RWPE1 (cell line): ENCODE measurements at regions not wholly inside any gene's neighbourhood (a gene's known extent, or its start where the extent isn't known, plus 50 kb on each side); places are given as distances from the start of the nearest gene placed in this dataset.
"Not testable (repeated sequence)": the region's sequence is repeated elsewhere in the genome, so short reads cannot be mapped to it uniquely, and the experiment has no call there.

Experiments used
- CTCF ChIA-PET: fragments of 350-600 bp; sonication (Branson Sonifier 250); formaldehyde crosslinking; extraction: SDS; loops from one replicate; lab custom pipeline; 2021; lab: Yijun Ruan, JAX
- POLR2A ChIA-PET: fragments of 400-600 bp; formaldehyde crosslinking; extraction: SDS; loops from one replicate; lab custom pipeline; 2020; ENCODE audit warnings: antibody characterized with exemption; ENCODE audit not compliant: low non-redundant PET; lab: Yijun Ruan, JAX
- DNase-seq: peaks from one replicate; pipeline ENCODE4 v3.0.0; 2012; ENCODE audit warnings: low spot score
- H3K27ac ChIP-seq: fragments of 450-650 bp; 2 replicates; pipeline ENCODE4 v1.5.1; 2017
- TF ChIP-seq, protein P1 (sequence below): fragments of 450-650 bp; conservative IDR thresholded peaks from 2 replicates; pipeline ENCODE4 v1.5.1; 2017; ENCODE audit warnings: low read depth, mild to moderate bottlenecking

DNA sequence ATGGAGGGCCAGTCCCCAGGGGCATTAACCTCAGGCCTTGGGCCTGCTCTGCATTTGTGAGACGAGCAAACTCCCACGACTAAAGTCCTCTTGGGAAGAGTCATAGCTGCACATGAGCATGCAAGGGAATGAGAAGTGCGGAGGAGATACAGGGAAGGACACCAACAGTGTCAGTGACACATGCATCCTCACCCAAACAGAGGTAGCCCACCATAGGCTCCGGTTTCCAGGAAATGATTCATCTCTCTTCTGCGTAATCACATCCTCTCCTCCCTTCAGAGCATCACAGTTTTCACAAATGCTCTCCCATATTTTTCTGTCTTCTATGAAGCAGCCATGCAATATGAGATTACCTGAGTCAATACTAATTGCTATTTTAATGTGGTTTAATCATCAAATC is 725.7 kb upstream of the GOT2 start:
- POLR2A ChIA-PET: no interaction called here
- DNase-seq: no peak
- CTCF ChIA-PET: no interaction called here
- no peak overlapping the region for H3K27ac ChIP-seq
- TF ChIP-seq, protein P1, sequence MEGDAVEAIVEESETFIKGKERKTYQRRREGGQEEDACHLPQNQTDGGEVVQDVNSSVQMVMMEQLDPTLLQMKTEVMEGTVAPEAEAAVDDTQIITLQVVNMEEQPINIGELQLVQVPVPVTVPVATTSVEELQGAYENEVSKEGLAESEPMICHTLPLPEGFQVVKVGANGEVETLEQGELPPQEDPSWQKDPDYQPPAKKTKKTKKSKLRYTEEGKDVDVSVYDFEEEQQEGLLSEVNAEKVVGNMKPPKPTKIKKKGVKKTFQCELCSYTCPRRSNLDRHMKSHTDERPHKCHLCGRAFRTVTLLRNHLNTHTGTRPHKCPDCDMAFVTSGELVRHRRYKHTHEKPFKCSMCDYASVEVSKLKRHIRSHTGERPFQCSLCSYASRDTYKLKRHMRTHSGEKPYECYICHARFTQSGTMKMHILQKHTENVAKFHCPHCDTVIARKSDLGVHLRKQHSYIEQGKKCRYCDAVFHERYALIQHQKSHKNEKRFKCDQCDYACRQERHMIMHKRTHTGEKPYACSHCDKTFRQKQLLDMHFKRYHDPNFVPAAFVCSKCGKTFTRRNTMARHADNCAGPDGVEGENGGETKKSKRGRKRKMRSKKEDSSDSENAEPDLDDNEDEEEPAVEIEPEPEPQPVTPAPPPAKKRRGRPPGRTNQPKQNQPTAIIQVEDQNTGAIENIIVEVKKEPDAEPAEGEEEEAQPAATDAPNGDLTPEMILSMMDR: no peak

DNA sequence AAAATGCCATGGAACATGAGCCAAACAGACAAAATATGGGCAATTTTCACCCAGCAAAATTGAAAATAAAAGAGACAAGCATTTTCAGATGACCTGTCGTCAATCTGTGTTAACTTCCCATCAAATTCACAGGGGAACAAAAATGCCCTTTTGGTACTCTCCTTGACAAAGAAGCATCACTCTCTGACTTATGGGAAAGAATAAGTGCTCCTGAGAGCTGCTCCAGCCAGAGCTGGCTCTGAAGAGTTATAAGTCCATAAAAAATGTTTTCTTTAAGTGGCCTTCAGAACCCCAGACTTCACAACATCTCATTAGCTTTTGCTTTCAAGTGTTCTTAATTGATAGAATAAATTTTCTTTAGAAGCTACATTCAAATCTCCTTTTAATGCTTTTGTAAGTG is 721.4 kb upstream of the GOT2 start:
- TF ChIP-seq, protein P1: no peak
- H3K27ac ChIP-seq: no peak overlapping the region
- CTCF ChIA-PET: no interaction called here
- DNase-seq: no peak
- POLR2A ChIA-PET: no interaction called here

DNA sequence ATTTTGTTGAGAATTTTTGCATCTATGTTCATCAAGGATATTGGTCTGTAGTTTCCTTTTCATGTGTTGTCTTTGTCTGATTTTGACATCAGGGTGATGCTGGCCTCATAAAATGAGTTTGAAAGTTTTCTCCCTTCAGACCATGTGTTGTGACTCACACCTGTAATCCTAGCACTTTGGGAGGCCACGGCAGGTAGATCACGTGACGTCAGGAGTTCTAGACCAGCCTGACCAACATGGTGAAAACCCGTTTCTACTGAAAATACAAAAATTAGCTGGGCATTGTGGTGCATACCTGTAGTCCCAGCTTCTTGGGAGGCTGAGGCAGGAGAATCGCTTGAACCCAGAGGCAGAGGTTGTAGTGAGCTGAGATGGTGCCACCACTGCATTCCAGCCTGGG is 716.4 kb upstream of the GOT2 start:
- DNase-seq, H3K27ac ChIP-seq, POLR2A ChIA-PET, CTCF ChIA-PET: not testable (repeated sequence)

DNA sequence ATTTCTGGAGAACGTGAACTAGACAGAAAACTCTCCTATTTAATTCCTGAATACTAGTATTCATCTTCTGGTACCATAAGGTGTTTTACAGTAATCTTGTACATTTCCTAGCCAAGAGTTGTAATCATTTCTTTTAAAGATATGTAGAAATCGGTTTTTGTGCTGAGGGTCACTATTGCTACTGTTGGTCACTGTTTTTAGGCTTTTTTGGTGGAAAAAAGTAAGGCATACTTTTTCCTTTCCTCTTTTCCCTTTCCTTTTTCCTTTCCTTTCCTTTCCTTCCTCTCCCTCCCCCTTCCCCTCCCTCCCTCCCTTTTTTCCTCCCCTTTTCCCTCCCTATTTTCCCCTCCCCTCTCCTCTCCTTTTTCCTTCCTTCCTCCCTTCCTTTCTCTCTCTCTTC is 706.4 kb upstream of the GOT2 start:
- POLR2A ChIA-PET: no interaction called here
- TF ChIP-seq, protein P1: no peak
- no peak for DNase-seq
- H3K27ac ChIP-seq: no peak overlapping the region
- CTCF ChIA-PET: no interaction called here

DNA sequence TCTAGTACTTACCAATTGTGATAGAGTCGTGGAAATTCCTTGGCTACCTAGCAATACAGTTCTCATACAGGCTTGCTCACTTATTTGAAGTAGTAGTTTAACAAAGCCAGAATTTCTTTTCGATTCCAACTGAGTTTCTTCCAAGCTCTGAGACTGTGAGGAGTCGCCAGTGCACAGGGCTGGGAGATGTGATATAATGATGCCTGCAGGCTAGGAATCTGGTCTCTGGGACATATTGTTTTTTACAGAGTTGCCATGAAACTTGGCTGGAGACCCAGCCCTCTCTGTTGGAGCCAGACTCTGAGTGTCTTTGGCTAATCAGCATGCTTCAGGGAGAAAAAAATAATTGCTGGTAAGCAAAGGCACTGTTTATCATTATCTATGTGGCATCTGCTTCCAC is 698.8 kb upstream of the GOT2 start:
- CTCF ChIA-PET: no interaction called here
- TF ChIP-seq, protein P1: no peak
- POLR2A ChIA-PET: no interaction called here
- no peak overlapping the region for H3K27ac ChIP-seq
- no peak for DNase-seq

DNA sequence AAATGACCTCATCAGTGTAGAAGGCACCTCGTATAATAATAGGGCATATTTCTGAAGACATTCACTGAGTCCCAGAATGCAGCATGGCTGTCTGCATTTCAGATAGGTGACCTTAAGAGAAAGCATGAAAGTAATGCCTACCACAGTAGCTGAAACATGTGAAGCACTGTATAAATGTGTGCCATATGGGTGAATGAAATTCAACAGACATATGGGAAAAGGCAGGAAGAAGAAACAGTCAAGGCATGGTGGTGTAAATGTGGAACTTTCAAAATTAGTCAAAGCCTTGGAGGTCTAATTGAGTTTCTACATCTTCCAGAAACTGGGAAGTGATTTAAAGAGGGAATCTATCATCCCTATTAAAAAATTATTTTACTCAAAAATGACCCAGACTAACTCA is 698.2 kb upstream of the GOT2 start:
- TF ChIP-seq, protein P1: no peak
- no peak overlapping the region for H3K27ac ChIP-seq
- no peak for DNase-seq
- POLR2A ChIA-PET: no interaction called here
- CTCF ChIA-PET: no interaction called here

DNA sequence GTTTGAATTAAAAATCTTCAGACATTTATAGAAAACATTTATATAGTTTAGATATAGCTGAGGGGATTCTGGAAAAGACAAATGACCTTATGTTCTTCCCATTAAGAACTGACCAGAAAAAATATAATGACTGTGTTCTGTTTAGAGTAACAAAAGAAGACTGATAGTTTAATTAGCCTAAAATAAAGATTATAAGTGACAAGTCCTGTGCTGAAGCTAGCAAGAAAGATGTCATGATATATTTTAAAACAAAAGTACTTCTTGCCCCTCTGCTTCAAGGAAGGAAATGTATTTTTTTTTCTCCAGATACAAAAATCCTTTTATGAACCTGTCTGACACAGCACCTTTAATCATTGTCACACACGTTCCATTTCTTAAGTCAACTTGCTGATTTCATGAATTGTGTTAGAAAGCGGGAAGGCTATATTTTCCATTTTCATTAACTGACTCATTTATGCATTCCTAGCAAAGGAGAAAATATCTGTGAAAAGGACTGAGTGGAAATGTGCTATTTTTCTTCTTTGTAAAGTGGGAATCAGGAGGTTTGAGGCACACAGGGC is 690.7 kb upstream of the GOT2 start:
- no peak for DNase-seq
- H3K27ac ChIP-seq: no peak overlapping the region
- POLR2A ChIA-PET: no interaction called here
- TF ChIP-seq, protein P1: no peak
- CTCF ChIA-PET: no interaction called here
